Kidney epithelial cell (primary cell): ENCODE measurements at regions not wholly inside any gene's neighbourhood (a gene's known extent, or its start where the extent isn't known, plus 50 kb on each side); places are given as distances from the start of the nearest gene placed in this dataset.

Experiments
- DNase-seq: peaks from one replicate; pipeline ENCODE4 v3.0.0-alpha.2; 2010; ENCODE audit warnings: low read depth
- H3K27me3 ChIP-seq: 2 replicates; pipeline ENCODE4 v1.6.0; 2011; ENCODE audit warnings: low read length; ENCODE audit not compliant: control insufficient read depth, insufficient read depth
- H3K36me3 ChIP-seq: 2 replicates; pipeline ENCODE4 v1.5.1; 2011; ENCODE audit warnings: low read length; ENCODE audit not compliant: control insufficient read depth, insufficient read depth
- H3K4me3 ChIP-seq: 2 replicates; pipeline ENCODE4 v1.5.1; 2011; ENCODE audit warnings: low read depth, mild to moderate bottlenecking, control low read depth, low read length
- CTCF ChIP-seq: IDR thresholded peaks from 2 replicates; pipeline ENCODE4 v1.5.1; 2011; ENCODE audit warnings: mild to moderate bottlenecking, moderate library complexity, low read length, control low read depth, inconsistent platforms; ENCODE audit not compliant: insufficient read depth, poor library complexity, severe bottlenecking

- TF ChIP-seq CTCF: no peak
- H3K27me3 ChIP-seq: no peaks in the 10 kb centered on the region
- H3K36me3 ChIP-seq: no peaks in the 10 kb centered on the region
- no peak overlapping the region for H3K4me3 ChIP-seq
- DNase-seq: no peak
Observed at GRCh38 chr1:112806090-112806642, 91.0 kb upstream of the PPM1J start.

GRCh38 chr1:112805155-112805853, 90.2 kb upstream of the PPM1J start:
- Histone ChIP-seq H3K4me3 (no peak overlapping the region), H3K36me3 (no peaks in the 10 kb centered on the region), H3K27me3 (no peaks in the 10 kb centered on the region)
- no peak for DNase-seq
- TF ChIP-seq CTCF: no peak

- no peak for DNase-seq
- Histone ChIP-seq H3K4me3 (no peak overlapping the region), H3K36me3 (no peaks in the 10 kb centered on the region), H3K27me3 (no peaks in the 10 kb centered on the region)
- TF ChIP-seq CTCF: peak; percentile 97
Observed at GRCh38 chr1:112803906-112804762, 89.0 kb upstream of the PPM1J start.

- Histone ChIP-seq H3K36me3 (no peaks in the 10 kb centered on the region), H3K4me3 (no peak overlapping the region), H3K27me3 (no peaks in the 10 kb centered on the region)
- no peak for DNase-seq
- no peak for TF ChIP-seq CTCF
Observed at GRCh38 chr1:112800289-112800688, 85.2 kb upstream of the PPM1J start.

DNA sequence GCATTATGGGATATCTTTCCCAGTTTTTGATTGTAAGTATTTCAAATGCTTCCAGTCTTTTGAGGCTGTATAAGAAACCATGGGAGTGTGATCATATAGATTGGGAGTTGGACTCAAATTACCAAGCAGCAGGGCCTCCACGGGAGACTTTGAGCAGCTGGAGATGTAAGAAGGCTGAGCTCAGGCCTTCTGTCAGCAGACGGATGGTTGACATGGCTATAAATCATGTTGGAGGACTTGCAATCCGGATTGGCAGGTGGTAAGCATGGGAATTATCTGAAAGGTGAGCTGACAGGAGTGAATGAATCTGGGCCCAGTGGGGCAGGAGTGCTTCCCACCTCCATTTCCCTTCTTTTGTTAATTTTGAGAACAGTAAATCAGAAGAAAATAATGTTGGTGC, 83.2 kb upstream of the PPM1J start:
- DNase-seq: no peak
- no peak for TF ChIP-seq CTCF
- H3K27me3 ChIP-seq: no peaks in the 10 kb centered on the region

More for the DNA sequence above, 83.2 kb upstream of the PPM1J start:
- Histone ChIP-seq H3K4me3 (no peak overlapping the region), H3K36me3 (no peaks in the 10 kb centered on the region)
